Embryonic facial prominence (tissue), 1 donor: ENCODE measurements at regions not wholly inside any gene's neighbourhood (a gene's known extent, or its start where the extent isn't known, plus 50 kb on each side); places are given as distances from the start of the nearest gene placed in this dataset.

Experiments
- DNase-seq: peaks from one replicate; pipeline ENCODE4 v3.0.0-alpha.2; 2016; ENCODE audit errors: extremely low spot score

DNA sequence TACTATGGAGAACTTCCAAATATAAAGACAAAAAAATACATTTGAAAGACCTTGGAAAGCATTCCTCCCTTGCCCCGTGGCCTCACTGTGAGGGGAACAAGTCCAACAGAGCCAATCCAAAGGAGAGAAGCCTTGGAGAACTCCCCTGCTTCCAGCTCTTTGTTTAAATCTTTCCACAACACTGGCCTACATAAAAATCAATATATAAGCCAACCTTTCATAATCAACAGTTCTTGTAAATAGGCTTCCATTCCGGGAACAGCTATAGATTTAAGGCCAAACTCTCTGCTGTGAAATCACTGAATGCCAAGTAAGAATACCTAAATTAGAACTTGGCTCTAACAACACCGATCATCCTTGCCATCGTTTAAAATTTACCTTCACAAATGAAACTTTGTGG, 242.1 kb downstream of the HACE1 start:
- no peak for DNase-seq

DNA sequence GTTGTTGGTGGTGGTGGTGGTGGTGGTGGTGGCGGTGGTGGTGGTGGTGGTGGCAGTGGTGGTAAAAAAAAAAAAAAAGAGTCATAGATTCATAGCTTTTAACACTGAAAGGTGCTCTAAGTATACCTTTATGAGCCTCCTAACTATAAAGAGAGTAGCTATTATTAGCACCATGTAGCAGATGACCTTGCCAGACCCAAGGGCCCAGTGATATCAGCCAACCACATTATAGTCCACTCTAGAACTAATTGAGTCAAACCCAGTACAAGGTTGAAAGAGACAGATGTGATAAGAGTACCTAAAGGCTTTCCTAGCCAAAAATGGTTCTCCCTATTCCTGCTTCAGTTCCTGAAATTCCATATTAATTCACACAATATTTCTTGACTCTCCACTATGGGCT, 245.3 kb downstream of the HACE1 start:
- no peak for DNase-seq

DNA sequence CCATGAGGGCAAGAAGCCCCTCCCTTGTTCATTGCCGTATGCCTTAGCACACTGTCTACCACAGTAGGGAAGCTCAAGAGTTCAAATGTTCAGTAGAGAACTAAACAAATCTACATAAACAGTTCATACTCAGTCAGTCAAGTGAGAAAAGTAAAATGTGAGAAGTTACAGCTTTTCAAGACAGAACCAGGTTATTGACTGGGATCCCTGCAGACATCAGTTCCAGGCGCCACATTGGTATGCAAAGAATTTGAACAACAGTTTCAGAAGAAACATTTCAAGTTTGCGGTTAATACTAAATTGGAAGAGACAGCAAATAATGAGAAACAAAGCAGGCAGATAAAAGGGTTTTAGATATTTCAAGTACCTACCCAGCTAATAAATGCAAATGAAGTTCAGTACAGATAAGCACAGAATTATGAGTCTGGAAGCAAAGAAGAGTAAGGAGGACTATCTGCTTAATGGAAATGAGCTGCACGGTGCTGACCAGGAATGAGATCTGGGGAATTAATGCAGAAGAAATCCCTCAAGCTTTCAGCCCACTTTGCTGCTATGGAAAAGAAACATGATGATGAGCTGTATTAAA, 246.2 kb downstream of the HACE1 start:
- no peak for DNase-seq

DNA sequence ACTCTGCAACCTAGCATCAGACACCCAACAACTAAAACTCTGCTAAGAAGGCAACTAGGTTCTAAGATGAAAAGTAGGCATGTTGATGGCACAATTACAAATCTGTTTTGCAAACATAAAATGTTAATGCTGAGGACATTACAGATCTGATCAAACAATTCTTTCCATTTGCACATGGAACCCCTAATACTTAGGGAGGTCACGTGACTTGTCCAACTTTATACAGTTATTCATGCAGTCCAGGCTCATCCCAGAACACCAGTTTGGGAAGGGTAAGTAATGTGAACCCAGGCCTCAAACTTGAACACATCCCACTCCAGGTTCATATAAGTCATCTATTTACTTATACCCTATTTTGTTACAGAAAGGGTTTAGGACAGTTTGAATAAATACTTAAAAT, 247.2 kb downstream of the HACE1 start:
- DNase-seq, result no peak

DNA sequence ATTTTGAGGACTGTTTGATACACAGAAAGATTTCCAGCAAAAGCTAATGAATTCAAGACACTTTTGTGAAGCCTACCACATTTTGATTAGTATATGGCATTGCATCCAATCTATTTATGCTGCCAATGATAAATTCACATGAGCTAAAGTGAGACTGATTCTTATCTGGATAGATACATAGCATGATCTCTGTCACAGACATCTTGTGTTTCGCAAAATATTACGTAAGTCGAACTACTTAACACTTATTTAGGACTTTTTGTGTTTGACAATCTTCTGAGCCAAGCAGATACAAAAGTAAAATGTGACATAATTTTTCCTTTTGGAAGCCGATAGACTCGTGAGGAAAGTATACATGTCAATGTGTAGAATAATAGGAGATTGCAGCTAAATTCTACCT, 251.6 kb downstream of the HACE1 start:
- no peak for DNase-seq

DNA sequence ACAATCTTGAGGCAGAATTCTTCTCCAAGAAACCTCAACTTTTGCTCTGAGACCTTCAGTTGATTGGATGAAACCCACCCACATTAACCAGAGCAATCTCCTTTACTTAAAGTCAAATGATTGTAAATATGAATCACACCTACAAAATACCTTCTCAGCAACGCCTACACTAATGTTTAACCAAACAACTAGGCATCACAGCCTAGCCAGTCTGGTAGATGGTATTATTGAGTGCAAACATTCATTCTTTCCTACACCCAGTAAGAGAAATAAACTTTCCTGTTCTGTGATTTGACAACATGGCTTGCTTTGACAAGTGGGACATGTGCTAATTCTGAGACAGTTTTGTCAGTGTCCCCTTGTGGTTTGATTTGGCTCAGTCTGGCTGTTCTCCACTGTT, 252.2 kb downstream of the HACE1 start:
- DNase-seq, result no peak

DNA sequence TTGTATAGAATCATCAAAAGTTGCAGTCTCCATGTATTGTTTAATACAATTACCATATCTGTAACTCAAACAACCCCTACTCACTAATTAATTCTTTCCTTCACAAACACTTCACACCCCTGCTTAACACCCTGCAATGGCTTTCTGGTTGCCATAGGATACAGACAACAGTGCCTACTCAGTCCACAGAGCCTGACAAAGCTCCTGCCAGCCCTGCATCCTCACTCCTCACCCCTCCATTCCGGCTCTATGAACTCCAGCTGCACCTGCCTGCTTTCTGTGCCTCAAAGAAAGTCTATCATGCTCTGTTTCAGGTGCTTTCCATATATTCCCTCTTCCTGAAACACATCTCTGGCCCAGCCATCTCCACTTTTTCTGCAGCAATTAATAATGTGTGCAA, 253.4 kb downstream of the HACE1 start:
- DNase-seq, result no peak

DNA sequence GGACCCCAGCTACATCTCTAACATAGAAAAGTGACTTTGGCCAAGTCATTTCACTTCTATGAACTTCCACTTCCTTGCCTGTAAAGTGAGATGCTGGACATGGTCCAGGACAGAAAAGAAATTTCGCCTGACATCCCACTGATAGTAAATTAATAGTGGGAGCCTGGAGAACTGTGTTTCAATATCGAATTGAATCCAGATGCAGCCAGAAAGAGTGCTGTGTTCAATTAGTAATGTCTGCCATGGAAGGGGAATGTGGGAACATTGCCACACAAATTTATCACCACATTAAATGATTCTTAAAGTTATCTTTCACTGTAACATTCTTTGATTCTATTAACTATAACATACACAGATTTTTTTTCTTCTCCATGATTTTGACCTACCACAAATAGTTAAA, 255.0 kb downstream of the HACE1 start:
- no peak for DNase-seq

DNA sequence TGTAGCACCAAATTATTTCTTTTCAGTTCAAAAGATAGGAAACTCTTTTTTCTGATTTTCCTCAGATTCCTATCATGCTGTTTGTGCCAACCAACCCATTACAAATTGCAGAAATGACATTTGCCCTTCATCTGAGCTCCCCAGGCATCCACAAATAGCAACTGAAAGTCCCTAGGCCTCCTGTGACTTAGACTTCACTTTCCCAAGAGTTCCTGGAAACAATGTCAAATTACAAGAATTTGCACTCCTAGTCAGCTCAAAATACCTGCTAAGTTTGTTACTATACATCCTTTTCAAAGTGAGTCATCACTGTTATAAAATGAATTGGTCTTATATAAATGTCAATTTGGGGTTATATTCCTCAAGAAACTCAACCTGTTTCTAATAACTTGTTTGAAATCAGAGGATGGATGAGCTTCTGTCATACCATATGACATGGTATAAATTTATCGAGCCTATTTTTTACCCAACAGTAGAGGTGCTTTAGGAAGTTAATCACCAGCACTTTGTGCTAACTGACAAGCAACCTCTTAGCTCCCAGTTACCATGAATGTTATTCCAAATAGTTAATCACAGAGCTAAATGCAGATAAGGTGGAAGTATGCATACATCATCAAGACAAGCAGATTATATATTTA, 256.5 kb downstream of the HACE1 start:
- DNase-seq, result no peak

DNA sequence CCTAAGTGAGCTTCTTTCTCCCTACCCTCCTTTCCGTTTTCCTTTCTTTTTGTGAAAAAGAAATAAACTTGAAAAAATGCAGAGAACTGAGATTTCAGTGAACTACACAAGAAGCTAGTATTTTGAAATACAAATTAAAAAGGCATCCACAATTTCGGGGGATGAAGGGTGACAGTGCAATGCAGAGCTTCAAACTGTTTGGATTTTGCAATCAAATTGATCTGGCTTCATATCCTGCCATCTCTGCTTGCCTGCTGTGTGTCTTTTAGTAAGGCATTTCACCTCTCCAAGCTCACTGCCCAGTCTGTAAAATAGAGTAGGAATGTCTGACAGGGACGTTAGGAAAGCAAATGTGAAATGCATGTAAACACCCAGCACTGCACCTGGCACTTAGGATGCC, 258.0 kb downstream of the HACE1 start:
- no peak for DNase-seq

DNA sequence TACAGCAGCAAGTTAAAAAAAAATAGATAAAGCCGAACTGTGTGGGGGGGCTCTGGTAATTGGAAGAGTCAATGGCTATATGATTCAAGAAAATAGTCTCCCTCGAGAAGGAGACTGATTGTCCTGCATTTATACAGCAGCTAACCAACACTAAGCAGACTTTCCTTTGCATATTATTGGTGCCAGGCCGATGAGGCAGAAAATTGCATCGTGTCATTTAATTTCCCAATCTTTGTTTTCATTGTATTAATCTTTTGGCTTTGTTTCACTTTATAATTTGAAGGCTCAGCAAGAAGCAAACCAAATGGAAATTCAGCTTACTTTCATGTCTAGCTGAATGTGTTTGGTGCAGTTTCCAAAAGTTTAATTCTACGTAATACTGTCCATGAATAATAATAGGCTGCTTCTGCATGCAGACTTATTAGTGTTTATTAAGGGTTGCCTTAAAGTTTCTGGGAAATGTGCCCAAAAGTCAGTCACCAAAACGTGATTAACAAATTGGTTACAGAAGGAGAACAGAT, 258.5 kb downstream of the HACE1 start:
- no peak for DNase-seq

DNA sequence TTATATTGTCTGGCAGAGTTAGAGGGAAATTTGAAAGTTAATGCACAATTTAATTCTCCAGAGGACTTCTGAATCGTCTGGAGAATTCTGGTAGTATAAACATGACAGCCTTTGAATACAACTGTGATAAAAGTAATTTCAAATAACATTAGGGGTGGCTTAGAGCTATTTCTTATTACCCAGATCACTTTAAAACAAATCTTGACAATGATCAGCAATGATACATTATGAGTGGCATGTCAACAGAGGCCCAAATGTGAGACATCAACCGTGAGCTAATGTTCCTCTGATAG, 259.1 kb downstream of the HACE1 start:
- no peak for DNase-seq

DNA sequence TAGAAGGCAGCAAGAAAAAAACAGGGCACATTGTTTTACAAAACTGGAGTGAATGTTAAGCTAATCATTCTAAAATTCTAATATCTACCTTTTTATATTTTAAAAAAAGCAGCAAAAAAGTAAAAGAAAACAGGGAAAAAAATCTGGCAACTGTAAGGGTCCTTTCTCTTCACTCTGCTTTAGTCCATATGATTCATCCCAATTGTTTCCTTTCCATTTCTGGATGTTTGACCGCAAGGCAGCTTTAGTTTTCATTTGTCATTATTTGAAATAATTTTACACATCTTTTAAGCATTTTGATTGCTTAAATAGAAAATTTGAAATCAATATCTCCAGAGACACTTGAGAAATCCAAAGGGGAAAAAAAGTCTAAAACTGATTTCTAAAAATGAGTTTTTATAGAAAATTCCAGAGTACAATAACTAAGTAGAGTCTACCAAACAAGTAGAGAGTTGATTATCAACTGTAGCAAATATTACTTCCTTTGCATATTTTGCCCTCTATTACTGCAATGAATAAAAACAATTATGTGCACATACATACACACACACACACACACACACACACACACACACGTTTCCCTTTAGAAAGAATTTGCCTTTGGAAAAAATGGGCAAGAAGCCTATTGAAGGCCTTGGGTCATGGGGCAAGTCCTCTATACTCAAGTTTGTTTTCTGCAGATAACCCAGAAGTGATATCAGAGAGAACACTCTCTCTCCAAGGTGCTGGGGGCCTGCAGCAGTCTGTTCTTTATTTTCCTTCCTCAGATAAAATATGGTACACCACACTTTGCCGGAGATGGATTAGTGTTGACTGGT, 259.7 kb downstream of the HACE1 start:
- DNase-seq, result no peak

DNA sequence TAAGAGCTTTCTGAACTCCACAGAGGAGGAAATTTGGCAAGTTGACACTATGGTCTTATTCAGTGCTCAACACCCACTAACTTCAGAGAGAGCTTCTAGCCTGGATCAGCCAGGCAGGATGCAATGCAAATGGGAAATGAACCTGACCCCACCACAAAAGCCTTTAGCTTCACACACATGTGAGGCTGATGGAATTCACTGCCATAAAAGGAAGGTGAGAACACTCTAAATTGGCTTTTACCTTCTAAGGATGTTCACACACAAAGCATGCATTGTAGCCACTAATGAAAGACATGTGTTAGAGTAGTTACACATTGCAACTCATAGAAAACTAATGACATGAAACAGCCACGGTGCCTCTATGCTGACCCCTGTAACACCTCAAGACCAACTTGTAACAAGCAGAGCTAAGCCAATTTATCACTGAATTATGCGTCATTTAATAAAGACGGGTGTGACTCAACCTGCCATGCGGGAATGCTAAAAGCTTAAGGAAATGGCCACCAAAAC, 262.1 kb downstream of the HACE1 start:
- DNase-seq, result no peak

DNA sequence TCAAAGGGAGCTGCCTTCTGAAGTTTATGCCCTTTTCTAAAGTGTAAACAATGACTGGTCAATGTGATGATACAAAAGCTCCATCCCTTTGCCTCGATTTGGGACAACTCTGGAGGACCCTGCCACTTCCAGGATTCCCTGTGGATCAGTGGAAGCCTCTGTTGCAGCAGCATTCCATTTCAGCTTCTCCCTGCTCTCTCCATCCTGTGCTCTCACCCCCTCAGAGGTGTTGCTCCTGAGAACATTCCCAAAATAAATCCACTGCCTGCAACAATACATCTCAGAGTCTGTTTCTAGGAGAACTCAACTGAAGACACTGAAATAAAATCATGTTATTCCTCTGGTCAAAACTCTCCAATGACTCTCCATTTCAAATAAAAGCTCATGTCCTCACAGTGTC, 263.6 kb downstream of the HACE1 start:
- no peak for DNase-seq

DNA sequence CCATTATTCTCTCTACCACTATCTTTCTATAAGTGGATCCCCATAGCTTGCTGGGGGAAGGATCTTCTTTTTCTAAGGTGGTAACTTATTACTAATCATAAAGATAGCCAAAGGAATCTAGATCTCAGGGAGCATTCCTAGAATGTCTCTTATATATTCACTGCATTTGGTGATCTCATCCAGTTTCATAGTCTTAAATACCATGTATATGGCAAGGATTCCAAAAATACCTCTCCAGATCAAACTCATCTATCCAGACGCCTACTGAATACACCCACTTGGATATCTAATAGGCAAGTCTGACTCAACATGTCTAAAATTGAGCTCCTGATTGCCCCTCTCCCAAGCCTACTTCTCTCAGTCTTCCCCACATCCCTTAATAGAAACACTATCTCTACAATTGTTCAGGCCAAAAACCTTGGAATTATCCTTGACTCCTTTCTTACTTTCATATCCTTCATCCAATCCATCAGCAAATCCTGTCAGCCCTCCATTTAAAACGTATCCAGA, 264.4 kb downstream of the HACE1 start:
- DNase-seq, result no peak

DNA sequence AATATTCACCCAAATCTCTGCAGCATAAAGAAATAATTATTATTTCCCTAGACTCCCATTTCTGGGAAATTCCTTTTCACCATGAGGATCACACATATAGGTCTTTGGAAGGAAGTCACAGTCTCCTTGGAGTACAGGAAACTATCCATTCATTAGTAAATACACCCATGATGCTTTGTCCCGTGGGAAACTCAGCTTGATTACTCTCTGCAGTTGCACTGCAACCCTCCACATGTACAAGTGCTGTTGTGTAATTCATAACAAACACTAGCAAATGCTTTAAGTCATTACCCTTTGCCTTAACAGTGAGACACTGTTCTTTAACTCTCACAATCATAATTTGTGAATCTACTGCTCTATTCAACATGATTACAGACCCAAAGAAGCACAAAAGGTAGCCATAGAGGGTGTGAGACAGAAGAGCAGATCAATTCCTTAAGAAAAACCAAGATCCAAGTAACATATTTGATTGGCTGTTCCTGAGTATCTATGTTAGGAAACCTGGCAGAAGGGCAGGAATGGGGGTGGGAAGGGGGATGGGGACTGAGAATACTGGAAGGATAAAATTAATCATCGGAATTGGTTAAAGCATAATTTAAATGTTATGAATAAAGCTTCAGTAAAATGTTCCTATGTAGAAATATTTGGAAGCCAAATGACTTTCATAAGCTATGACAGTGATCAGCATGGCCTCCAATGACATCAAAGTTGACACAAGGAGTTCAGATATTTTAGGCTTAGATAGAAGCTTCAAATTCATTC, 268.0 kb downstream of the HACE1 start:
- no peak for DNase-seq

DNA sequence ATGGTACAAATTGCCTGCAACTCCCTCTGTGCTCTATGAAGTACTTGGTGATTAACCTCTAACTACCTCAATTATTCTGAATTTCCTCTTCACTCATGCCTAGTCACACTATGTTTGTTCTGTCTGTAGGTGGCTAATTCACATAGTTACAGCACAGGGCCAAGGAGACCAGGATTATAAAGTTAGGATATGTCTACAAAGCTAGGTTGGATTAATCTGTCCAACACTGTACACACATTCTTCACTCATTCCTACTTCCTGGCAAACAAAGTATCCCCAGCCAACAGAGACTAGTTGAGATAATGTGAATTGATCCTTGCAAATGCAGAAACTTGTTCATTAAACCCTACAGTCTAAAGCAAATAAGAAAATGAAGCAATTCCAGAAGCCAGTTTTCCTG, 269.8 kb downstream of the HACE1 start:
- DNase-seq, result no peak

DNA sequence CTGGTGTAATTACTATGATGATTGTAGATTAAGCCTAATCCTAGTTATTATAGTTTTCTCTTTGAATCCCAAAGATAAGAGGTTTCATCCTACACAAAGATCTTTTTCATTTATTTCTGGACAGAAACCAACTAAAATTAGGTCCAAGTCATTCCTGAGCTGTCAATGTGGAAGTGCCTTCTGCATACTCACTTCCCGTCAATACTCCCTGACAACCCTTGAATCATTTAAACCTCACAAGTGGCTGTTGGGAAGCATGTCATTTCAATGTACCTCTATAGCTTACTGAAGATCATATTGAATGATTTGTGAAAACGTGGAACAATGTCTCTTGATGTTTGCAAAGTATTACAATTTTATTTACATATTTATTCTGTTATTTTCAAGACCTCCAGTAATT, 274.1 kb downstream of the HACE1 start:
- DNase-seq, result no peak

DNA sequence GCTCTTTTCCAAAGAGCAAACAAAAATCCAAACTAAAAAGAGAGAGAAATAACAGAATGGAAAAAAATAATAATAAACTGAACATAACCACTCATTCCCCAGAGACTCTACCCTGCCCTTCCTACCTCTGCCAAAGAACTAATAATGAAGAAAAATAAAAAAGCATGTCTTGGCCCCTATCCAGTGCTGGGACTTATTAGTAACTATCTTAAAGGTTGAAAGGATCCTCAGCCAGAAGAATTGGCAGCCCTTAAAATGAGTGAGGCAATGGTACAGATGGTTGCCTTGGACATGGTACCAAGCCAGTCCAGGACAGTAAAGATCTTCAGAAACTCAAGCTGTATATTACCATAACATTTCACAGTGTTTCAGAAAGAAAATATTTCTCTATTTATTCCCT, 279.3 kb downstream of the HACE1 start:
- DNase-seq, result no peak

DNA sequence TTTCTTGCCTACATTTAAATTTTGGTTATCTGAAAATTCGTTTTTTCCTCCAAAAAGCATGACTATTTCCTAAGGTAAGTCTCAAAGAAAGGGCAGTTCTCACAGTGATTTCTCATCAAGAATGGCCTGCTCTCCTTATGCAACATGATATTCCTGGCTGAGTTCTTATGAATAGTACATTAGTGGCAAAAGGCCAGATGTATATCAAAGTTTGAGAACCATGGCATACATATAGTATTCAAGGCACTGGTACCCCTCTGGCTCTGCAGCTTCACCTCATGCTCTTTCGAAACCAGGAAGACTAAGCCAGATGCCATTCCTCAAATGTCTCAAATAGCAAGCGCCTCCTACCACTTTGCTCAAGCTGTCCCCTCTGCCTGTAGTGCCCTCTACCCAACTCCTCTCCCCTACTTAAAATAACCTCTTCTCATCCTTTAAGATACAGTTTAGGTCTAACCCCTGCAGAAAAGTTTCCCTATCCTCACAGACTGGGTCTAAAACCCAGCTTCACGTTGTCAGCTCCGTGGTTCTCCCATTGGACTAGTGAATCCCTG, 280.3 kb downstream of the HACE1 start:
- DNase-seq, result no peak

DNA sequence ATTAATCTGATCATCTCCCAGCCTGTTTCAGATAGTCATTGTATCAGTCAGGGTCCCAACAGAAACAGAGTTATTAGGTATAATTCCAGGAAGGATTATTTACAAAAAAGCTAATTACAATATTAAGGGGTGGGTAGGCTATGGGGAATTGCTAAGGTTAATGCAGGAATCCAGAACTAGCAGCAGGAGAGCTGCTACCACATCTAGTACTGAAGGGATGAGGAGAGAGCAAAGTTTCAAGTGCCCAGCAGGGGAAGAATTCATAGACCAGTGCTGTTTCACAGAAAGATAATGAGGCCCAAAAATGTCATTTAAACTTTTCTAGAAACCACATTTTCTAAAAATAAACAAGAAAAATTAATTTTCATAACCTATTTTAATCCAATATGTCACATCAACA, 284.2 kb downstream of the HACE1 start:
- no peak for DNase-seq
